IPS-20b (cell line): ENCODE measurements at regions not wholly inside any gene's neighbourhood (a gene's known extent, or its start where the extent isn't known, plus 50 kb on each side); places are given as distances from the start of the nearest gene placed in this dataset.

Source experiments
- H3K27ac ChIP-seq: one replicate; pipeline ENCODE4 v1.5.1; 2013; ENCODE audit warnings: low read length
- H3K27me3 ChIP-seq: 2 replicates; pipeline ENCODE4 v1.6.1; 2013; ENCODE audit warnings: mild to moderate bottlenecking, low read length, inconsistent platforms; ENCODE audit not compliant: insufficient read depth
- H3K36me3 ChIP-seq: 2 replicates; pipeline ENCODE4 v1.6.1; 2013; ENCODE audit warnings: low read depth, mild to moderate bottlenecking, inconsistent platforms, low read length, moderate library complexity; ENCODE audit not compliant: insufficient read depth
- H3K4me1 ChIP-seq: 2 replicates; pipeline ENCODE4 v1.6.1; 2013; ENCODE audit warnings: mild to moderate bottlenecking, control low read depth, inconsistent platforms, low read length, moderate library complexity; ENCODE audit not compliant: insufficient read depth
- H3K4me3 ChIP-seq: 2 replicates; pipeline ENCODE4 v1.5.1; 2013; ENCODE audit warnings: mild to moderate bottlenecking, low read length, inconsistent platforms
- H3K9ac ChIP-seq: 2 replicates; pipeline ENCODE4 v1.6.1; 2013; ENCODE audit warnings: low read depth, mild to moderate bottlenecking, inconsistent platforms, low read length, moderate library complexity
- H3K9me3 ChIP-seq: 2 replicates; pipeline ENCODE4 v1.6.1; 2013; ENCODE audit warnings: mild to moderate bottlenecking, low read depth, low read length, inconsistent platforms; ENCODE audit not compliant: insufficient read depth

DNA sequence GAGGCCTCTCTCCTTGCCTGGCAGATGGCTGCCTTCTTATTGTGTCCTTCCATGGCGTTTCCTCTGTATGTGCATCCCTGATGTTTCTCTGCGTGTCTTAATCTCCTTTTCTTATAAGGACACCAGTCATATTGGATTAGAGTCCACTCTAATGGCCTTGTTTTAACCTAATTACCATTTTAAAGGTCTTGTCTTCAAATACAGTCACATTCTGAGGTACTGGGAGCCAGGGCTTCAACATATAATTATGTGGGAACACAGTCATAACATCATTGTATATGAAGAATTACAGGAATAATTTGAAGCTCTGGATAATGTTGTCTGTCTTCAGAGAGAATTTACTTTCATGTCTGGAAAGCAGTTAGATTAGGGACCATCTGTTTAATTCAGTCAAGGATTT, 56.4 kb upstream of the PTGFR start:
- Histone ChIP-seq H3K4me3 (no peak overlapping the region), H3K27ac (no peak overlapping the region), H3K27me3 (no peaks in the 10 kb centered on the region), H3K4me1 (peaks cover 8% of the 10 kb centered on the region), H3K36me3 (no peaks in the 10 kb centered on the region), H3K9me3 (0 out of 2 replicates have a peak, but pooled peaks cover 4% of the 10 kb centered on the region), H3K9ac (no peak overlapping the region)

DNA sequence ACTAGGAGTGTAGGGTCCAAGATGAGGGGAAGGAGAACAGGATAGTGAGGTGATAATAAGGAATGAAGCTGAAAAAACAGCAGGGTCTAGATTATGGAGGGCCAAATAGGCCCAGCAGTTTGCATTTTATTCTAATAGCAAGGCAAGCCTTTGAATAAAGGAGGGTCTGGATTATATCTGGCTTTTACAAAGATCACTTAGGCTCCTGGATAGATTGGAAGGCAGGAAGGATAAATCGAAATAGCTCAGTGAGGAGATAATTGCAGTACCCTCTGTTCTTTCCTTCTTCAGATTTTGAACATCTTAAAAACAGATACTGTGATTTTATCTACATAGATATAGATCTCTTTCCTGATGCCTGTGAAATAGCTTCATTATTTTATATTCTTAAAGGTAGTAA, 53.8 kb upstream of the PTGFR start:
- no peak overlapping the region for H3K9ac ChIP-seq
- H3K4me1 ChIP-seq = peaks cover 8% of the 10 kb centered on the region
- H3K27me3 ChIP-seq = no peaks in the 10 kb centered on the region
- H3K9me3 ChIP-seq = 0 out of 2 replicates have a peak, but pooled peaks cover 4% of the 10 kb centered on the region
- H3K4me3 ChIP-seq = no peak overlapping the region
- H3K27ac ChIP-seq = no peak overlapping the region
- H3K36me3 ChIP-seq = no peaks in the 10 kb centered on the region

DNA sequence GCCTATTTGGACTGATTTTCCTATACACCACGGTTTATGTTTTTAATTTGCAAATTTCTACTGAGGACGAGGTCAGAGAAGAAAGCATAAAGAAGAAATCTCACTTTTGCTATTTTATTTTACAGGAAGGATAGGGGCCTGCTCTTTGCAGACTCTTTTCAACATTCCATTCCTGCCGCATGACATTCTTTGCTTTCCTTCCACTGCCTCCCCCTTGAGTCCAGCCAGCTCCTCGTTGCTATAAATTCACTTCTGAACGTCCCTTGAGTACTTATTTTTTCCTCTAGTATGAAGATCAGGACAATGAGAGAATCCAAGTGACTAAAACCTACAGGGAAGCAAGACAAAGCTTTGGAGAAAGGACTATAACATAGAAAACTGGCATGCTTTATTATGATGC, 53.4 kb upstream of the PTGFR start:
- Histone ChIP-seq H3K9me3 (0 out of 2 replicates have a peak, but pooled peaks cover 4% of the 10 kb centered on the region), H3K27ac (no peak overlapping the region), H3K27me3 (no peaks in the 10 kb centered on the region), H3K4me3 (no peak overlapping the region), H3K9ac (no peak overlapping the region), H3K4me1 (peaks cover 8% of the 10 kb centered on the region), H3K36me3 (no peaks in the 10 kb centered on the region)

DNA sequence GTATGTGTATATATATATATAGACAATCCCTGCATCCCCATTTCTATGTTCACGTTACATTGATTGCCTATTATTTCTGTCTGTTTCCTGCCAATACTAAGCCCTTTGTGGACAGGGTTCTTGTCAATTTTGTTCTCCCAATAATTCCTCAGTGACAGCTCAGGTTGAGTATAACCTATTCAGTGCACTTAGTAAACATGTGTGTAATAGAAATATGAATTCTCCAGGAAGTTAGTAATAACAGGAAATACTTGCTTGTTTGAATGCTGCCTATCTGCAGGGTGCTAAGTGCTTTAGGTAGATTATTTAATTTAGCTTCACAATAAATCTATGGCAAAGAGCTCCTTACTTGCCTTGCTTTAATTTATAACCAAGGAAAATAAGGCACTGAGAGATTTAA, 52.8 kb upstream of the PTGFR start:
- H3K27ac ChIP-seq = no peak overlapping the region
- 0 out of 2 replicates have a peak, but pooled peaks cover 4% of the 10 kb centered on the region for H3K9me3 ChIP-seq
- no peaks in the 10 kb centered on the region for H3K36me3 ChIP-seq
- H3K9ac ChIP-seq = no peak overlapping the region
- H3K4me3 ChIP-seq = no peak overlapping the region
- H3K27me3 ChIP-seq = no peaks in the 10 kb centered on the region
- H3K4me1 ChIP-seq = peaks cover 8% of the 10 kb centered on the region

DNA sequence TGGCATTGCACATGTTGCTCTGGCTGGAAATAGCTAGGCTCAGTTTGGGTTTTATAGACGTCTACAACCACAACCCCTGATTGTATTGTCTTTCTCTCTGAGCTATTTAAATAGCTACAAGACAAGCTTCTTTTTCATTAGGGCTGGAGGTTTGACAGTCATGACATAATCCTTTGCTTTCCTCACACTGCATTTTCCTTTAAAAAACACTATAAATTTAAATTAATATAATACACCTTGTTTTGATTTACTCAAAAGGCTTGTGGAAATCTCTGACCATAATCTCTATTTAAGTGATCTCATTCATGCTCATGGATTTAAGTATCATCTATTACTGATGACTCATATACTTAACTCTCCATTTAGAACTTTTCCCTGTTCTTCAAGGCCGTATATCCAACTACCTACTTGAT, 50.4 kb upstream of the PTGFR start:
- Histone ChIP-seq H3K9ac (no peak overlapping the region), H3K27ac (no peak overlapping the region), H3K36me3 (no peaks in the 10 kb centered on the region), H3K9me3 (no peaks in the 10 kb centered on the region), H3K4me1 (peaks cover 8% of the 10 kb centered on the region), H3K27me3 (no peaks in the 10 kb centered on the region), H3K4me3 (no peak overlapping the region)
